ENCODE measurements at regions not wholly inside any gene's neighbourhood (a gene's known extent, or its start where the extent isn't known, plus 50 kb on each side); places are given as distances from the start of the nearest gene placed in this dataset.
"Not testable (repeated sequence)": the region's sequence is repeated elsewhere in the genome, so short reads cannot be mapped to it uniquely, and the experiment has no call there.

- DNase-seq (ENCODE audit: low read depth): no peak
- no peak overlapping the region for H3K4me3 ChIP-seq (ENCODE audit: low read depth, low read length)
Measured at GRCh38 chr18:44298566-44298965, 382.1 kb upstream of the SETBP1 start.

GRCh38 chr18:44309185-44309584 lies 371.5 kb upstream of the SETBP1 start:
- peak; percentile 11 for DNase-seq (ENCODE audit: low read depth)
- no peak overlapping the region for H3K4me3 ChIP-seq (ENCODE audit: low read depth, low read length)

DNA sequence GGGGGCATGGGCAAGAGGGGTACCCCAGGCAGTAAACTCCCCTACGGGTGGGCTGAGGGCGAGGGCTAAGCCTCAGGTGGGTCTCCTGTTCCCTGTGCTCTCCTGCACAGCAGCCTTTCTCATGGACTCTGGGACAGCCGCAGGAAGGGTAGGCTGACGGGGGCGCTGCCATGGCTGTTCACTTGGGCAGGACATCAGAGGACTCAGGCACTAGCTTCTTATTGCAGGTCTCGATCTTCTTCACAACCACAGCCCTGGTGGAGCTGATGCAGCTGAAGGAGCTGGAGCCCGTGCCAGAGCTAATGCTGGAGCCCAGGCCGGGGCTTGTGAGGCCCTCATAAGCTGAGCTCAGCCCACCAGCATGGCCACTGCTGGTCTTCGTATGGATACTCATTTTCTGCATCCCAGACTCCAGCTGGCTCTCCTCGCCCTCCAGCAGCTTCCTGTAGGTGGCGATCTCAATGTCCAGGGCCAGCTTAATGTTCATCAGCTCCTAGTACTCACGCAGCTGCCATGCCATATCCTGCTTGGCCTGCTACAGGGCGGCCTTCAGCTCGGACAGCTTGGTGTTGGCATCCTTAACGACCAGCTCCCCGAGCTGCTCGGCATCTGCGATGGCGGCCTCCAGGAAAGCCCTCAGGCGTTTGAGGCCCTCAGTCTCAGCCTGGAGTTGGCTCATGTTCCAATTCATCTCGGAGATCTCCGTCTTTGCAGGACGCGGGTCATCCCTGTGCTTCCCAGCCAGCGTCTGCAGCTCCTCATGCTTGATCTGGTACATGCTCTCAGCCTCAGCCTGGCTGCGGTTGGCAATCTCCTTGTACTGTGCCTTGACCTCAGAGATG lies 359.8 kb upstream of the SETBP1 start:
- DNase-seq (ENCODE audit: low read depth): no peak
- H3K4me3 ChIP-seq (ENCODE audit: low read depth, low read length): no peak overlapping the region

GRCh38 chr18:44321868-44322590 lies 358.7 kb upstream of the SETBP1 start:
- DNase-seq (ENCODE audit: low read depth): no peak
- H3K4me3 ChIP-seq (ENCODE audit: low read depth, low read length): no peak overlapping the region

DNA sequence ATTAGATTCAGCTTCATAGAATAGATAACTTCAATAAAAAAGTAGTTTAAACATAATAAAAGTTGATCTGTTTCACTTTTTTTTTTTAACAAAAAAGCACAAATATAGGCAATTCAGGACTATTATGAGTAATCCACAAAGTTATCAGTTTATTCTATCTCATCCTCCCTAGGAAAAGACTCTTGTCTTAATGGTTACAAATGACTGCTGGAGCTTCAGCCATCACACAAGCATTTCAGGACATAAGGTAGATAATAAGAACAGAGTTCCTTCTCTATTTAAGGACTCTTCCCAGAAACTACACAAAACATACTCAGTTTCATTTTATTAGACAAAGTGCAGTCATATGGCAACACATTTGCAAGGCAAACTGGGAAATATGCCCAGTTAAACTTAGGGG lies 357.6 kb upstream of the SETBP1 start:
- no peak overlapping the region for H3K4me3 ChIP-seq (ENCODE audit: low read depth, low read length)
- DNase-seq (ENCODE audit: low read depth): no peak

GRCh38 chr18:44324361-44324760 lies 356.3 kb upstream of the SETBP1 start:
- no peak for DNase-seq (ENCODE audit: low read depth)
- H3K4me3 ChIP-seq (ENCODE audit: low read depth, low read length): no peak overlapping the region

DNA sequence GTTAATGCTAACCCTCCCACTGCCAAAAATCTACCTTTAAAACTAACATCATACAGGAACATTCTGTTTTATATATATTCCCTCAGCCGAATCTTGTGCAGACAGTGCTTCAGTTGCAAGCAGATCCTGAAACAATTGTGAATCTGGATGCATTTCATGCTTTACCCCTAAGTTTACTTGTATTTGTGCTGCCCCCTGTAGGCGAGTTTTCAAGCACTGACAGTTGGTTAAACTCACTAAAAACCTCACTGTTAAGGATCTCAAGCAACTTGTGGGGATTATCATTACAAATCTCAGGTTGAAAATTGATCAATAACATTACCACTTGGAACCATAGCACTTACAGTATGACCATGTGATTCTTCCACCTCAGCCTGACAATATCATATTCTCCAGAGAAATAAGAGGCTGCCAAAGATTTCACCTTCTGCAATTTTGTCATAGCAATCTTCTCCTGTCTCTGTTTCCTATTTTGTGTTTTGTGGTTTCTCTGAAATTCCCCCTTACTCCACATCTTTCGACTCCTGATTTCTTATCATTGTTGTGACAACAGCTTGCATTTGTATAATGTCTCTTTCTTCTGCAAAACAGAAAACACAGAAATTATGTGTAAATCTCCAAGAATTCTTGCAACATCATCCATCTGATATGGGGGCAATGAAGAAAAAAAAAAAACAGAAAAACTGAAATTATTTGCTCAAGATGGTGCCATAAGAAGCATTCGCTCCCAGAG lies 354.6 kb upstream of the SETBP1 start:
- DNase-seq (ENCODE audit: low read depth): peak; percentile 35

DNA sequence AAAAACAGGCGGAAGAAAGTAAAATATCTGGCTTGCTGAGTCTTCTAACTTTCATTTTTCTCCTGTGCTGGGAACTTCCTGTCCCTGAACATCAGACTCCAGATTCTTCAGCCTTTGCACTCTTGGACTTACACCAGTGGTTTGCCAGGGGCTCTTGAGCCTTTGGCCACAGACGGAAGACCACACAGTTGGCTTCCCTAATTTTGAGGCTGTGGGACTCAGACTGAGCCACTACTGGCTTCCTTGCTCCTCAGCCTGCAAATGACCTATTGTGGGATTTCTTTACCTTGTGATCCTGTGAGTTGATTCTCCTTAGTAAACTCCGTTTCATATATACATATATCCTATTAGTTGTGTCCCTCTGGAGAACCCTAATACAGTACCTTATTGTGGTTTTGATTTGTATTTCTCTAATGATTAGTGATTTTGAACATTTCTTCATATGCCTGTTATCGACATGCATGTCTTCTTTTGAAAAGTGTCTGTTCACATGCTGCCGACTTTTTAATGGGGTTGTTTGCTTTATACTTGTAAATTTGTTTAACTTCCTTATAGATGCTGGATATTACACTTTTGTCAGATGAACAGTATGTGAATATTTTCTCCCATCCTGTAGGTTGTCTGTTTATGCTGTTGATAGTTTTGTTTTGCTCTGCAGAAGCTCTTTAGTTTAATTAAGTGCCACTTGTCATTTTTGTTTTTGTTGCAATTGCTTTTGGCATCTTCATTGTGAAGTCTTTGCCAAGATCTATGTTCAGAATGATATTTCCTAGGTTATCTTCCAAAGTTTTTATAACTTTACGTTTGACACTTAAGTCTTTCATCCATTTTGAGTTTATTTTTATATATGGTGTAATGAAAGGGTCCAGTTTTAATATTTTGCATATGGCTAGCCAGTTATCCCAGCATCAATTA lies 348.8 kb upstream of the SETBP1 start:
- H3K4me3 ChIP-seq (ENCODE audit: low read depth, low read length): no peak overlapping the region
- DNase-seq (ENCODE audit: low read depth): no peak

More for the DNA sequence above, 354.6 kb upstream of the SETBP1 start:
- H3K4me3 ChIP-seq (ENCODE audit: low read depth, low read length): no peak overlapping the region

GRCh38 chr18:44341759-44342158 lies 338.9 kb upstream of the SETBP1 start:
- DNase-seq (ENCODE audit: low read depth): no peak
- H3K4me3 ChIP-seq (ENCODE audit: low read depth, low read length): no peak overlapping the region

- no peak overlapping the region for H3K4me3 ChIP-seq (ENCODE audit: low read depth, low read length)
- DNase-seq (ENCODE audit: low read depth): no peak
Measured at GRCh38 chr18:44342162-44342561, 338.5 kb upstream of the SETBP1 start.

DNA sequence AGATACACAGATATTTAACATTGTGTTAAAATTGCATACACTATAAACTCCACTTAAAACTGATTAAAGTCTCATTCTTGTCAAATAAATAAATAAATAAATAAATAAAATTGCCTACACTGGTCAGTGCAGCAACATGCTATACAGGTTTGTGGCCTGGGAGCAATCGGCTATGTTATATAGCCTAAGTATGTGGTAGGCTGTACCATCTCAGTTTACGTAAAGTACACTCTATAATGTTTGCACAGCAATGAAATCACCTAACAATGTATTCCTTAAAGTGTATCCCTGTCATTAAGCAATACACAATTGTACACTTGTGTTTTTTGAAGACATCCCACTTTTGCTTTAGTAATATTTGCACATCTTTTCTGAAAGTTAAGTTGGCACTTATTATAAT lies 337.7 kb upstream of the SETBP1 start:
- DNase-seq (ENCODE audit: low read depth): no peak
- H3K4me3 ChIP-seq (ENCODE audit: low read depth, low read length): no peak overlapping the region

DNA sequence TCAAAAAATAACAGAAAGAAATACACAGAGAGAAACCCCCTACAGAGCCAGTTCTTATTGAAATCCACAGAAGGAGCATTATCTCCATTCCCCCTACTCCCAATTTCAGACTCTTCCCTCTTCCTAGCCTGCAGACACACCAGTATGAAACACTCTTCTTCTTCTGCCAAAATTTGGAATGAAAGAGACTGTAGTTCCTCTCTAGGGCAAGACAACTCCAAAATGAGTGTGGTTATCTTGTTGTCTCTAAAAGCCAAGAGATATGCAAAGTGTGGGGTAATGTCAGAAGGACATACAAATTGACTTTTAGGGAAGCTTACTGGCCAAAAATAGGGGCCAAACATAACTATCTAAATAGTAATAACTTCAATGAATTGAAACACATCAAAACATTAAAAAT lies 337.1 kb upstream of the SETBP1 start:
- no peak overlapping the region for H3K4me3 ChIP-seq (ENCODE audit: low read depth, low read length)
- DNase-seq (ENCODE audit: low read depth): no peak

- DNase-seq (ENCODE audit: low read depth): no peak
- no peak overlapping the region for H3K4me3 ChIP-seq (ENCODE audit: low read depth, low read length)
Measured at GRCh38 chr18:44356566-44357157, 324.0 kb upstream of the SETBP1 start.

GRCh38 chr18:44358402-44358801 lies 322.3 kb upstream of the SETBP1 start:
- no peak overlapping the region for H3K4me3 ChIP-seq (ENCODE audit: low read depth, low read length)
- DNase-seq (ENCODE audit: low read depth): no peak

DNA sequence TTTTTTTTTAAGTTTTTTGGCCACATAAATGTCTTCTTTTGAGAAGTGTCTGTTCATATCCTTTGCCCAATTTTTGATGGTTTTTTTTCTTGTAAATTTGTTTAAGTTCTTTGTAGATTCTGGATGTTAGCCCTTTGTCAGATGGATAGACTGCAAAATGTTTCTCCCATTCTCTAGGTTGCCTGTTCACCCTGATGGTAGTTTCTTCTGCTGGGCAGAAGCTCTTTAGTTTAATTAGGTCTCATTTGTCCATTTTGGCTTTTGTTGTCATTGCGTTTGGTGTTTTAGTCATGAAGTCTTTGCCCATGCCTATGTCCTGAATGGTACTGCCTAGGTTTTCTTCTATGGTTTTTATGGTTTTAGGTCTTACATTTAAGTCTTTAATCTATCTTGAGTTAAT lies 320.9 kb upstream of the SETBP1 start:
- DNase-seq (ENCODE audit: low read depth): not testable (repeated sequence)

GRCh38 chr18:44362213-44362612 lies 318.5 kb upstream of the SETBP1 start:
- H3K4me3 ChIP-seq (ENCODE audit: low read depth, low read length); DNase-seq (ENCODE audit: low read depth): not testable (repeated sequence)

More for the DNA sequence above, 320.9 kb upstream of the SETBP1 start:
- H3K4me3 ChIP-seq (ENCODE audit: low read depth, low read length): not testable (repeated sequence)

DNA sequence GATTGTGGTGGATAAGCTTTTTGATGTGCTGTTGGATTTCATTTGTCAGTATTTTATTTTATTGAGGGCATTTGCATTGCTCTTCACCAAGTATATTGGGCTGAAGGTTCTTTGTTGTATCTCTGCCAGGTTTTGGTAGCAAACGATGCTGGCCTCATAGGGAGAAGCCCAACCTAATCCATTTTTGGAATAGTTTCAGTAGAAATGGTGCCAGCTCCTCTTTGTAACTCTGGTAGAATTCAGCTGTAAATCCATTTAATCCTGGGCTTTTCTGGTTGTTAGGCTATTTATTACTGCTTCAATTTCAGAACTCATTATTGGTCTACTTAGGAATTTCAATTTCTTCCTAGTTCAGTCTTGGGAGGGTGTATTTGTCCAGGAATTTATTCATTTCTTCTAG lies 309.8 kb upstream of the SETBP1 start:
- DNase-seq (ENCODE audit: low read depth): no peak
- H3K4me3 ChIP-seq (ENCODE audit: low read depth, low read length): no peak overlapping the region

DNA sequence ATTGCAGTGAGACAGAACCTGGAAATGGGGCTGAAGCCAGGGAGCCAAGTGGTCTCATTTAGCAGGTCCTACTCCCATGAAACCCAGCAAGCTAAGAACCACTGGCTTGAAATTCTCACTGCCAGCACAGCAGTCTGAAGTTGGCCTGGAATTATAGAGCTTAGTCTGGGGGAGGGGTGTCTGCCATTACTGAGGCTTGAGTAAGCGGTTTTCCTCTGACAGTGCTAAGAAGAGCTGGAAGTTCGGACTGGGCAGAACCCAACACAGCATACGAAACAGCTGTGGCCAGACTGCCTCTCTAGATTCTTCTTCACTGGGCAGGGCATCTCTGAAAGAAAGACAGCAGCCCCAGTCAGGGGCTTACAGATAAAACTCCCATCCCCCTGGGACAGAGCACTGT lies 305.7 kb upstream of the SETBP1 start:
- no peak overlapping the region for H3K4me3 ChIP-seq (ENCODE audit: low read depth, low read length)
- no peak for DNase-seq (ENCODE audit: low read depth)

- H3K4me3 ChIP-seq (ENCODE audit: low read depth, low read length): no peak overlapping the region
- DNase-seq (ENCODE audit: low read depth): no peak
Measured at GRCh38 chr18:44386401-44386800, 294.3 kb upstream of the SETBP1 start.
